Caco-2 (cell line): ENCODE measurements at regions not wholly inside any gene's neighbourhood (a gene's known extent, or its start where the extent isn't known, plus 50 kb on each side); places are given as distances from the start of the nearest gene placed in this dataset.

Source experiments
- BruUV-seq: library from RNA; stranded (reverse); fragments of 400-500 nt; replicated peaks from 2 replicates; lab custom pipeline; 2021; lab: Mats Ljungman, UMichigan
- CTCF ChIA-PET: fragments of 300-600 bp; sonication (Branson Sonifier 250); formaldehyde crosslinking; loops from one replicate; lab custom pipeline; 2022; ENCODE audit warnings: antibody characterized with exemption; lab: Charles Lee
- POLR2A ChIA-PET: fragments of 300-600 bp; sonication (Branson Sonifier 250); formaldehyde crosslinking; loops from one replicate; lab custom pipeline; 2022; ENCODE audit warnings: antibody characterized with exemption; lab: Charles Lee
- DNase-seq, 2 experiments: peaks; one replicate each; pipeline versions ENCODE4 v3.0.0 to v3.0.0-alpha.2; 2020 to 2022
- H3K27me3 ChIP-seq: replicated peaks from 2 replicates; pipeline ENCODE4 v1.6.0; 2011; ENCODE audit warnings: low read length; ENCODE audit not compliant: control insufficient read depth, insufficient read depth
- H3K36me3 ChIP-seq: 2 replicates; pipeline ENCODE4 v1.5.1; 2011; ENCODE audit warnings: low read length; ENCODE audit not compliant: control insufficient read depth, insufficient read depth
- H3K4me1 ChIP-seq: fragments of 250-450 bp; sonication (Bioruptor Pico); 2 replicates; pipeline ENCODE4 v1.5.1; 2020; ENCODE audit warnings: mild to moderate bottlenecking
- H3K4me3 ChIP-seq: 2 replicates; pipeline ENCODE4 v1.5.1; 2011; ENCODE audit warnings: low read depth, mild to moderate bottlenecking, control low read depth, low read length
- H3K9me3 ChIP-seq: fragments of 250-450 bp; sonication (Bioruptor Pico); 2 replicates; pipeline ENCODE4 v1.5.1; 2020; ENCODE audit warnings: mild to moderate bottlenecking, moderate library complexity
- H3K27ac Mint-ChIP-seq: one replicate; pipeline ENCODE4 v1.8.0; 2022; ENCODE audit warnings: mixed read lengths; ENCODE audit not compliant: unreplicated experiment
- H3K27me3 Mint-ChIP-seq: one replicate; pipeline ENCODE4 v1.8.0; 2022; ENCODE audit warnings: mixed read lengths; ENCODE audit not compliant: insufficient read depth, unreplicated experiment
- H3K36me3 Mint-ChIP-seq: one replicate; pipeline ENCODE4 v1.8.0; 2022; ENCODE audit warnings: mild to moderate bottlenecking, mixed read lengths; ENCODE audit not compliant: insufficient read depth, unreplicated experiment
- H3K4me1 Mint-ChIP-seq: one replicate; pipeline ENCODE4 v1.8.0; 2022; ENCODE audit warnings: low read depth, mixed read lengths; ENCODE audit not compliant: unreplicated experiment
- H3K4me3 Mint-ChIP-seq: one replicate; pipeline ENCODE4 v1.8.0; 2022; ENCODE audit warnings: mild to moderate bottlenecking, moderate library complexity, mixed read lengths; ENCODE audit not compliant: unreplicated experiment
- H3K9me3 Mint-ChIP-seq: one replicate; pipeline ENCODE4 v1.8.0; 2022; ENCODE audit warnings: mixed read lengths; ENCODE audit not compliant: unreplicated experiment
- CTCF ChIP-seq, 2 experiments: fragments of 200-600 bp in 1 of 2; IDR thresholded peaks; 1 replicate in 1 of 2; 2 replicates in 1 of 2; pipeline versions ENCODE4 v1.5.1 to v1.8.0; 2011 to 2022; ENCODE audit warnings: antibody characterized with exemption in 1 of 2, control low read depth in 1 of 2, inconsistent platforms in 1 of 2, low read depth in 1 of 2, low read length in 1 of 2, mild to moderate bottlenecking in 1 of 2, moderate library complexity in 1 of 2; ENCODE audit not compliant: insufficient read depth in 1 of 2, severe bottlenecking in 1 of 2, unreplicated experiment in 1 of 2
- intact Hi-C: fragments of 100-400 bp; cut with micrococcal nuclease; formaldehyde crosslinking; loops from one replicate; pipeline ENCODE4 v1.10.0; 2022; ENCODE audit not compliant: unreplicated experiment

- peaks cover 53% of the 10 kb centered on the region for H3K4me1 Mint-ChIP-seq
- Histone ChIP-seq H3K9me3 (no peaks in the 10 kb centered on the region), H3K4me1 (peaks cover 41% of the 10 kb centered on the region), H3K27me3 (no peaks in the 10 kb centered on the region), H3K36me3 (no peaks in the 10 kb centered on the region), H3K4me3 (no peak overlapping the region)
- H3K4me3 Mint-ChIP-seq = no peak overlapping the region
- no peaks in the 10 kb centered on the region for H3K27me3 Mint-ChIP-seq
- BruUV-seq = no TSS peak
- DNase-seq = no peak
- ChIA-PET CTCF (no interaction called here), POLR2A (no interaction called here)
- intact Hi-C loops = no loop called here
- TF ChIP-seq CTCF (IDR thresholded peaks at IDR 0.05; ENCODE audit: insufficient read depth in 1 of 2, low read depth in 1 of 2, low read length in 1 of 2, severe bottlenecking in 1 of 2, unreplicated experiment in 1 of 2) = no peak
- H3K9me3 Mint-ChIP-seq = no peaks in the 10 kb centered on the region
- peaks cover 8% of the 10 kb centered on the region for H3K36me3 Mint-ChIP-seq
- peak overlapping the region; percentile 29 for H3K27ac Mint-ChIP-seq
These were observed 94.3 kb upstream of the PITX1 start for GRCh38 chr5:135128361-135128760.

GRCh38 chr5:135127439-135128240 lies 93.6 kb upstream of the PITX1 start:
- Mint-ChIP-seq H3K9me3 (no peaks in the 10 kb centered on the region), H3K36me3 (peaks cover 8% of the 10 kb centered on the region), H3K27ac (peak overlapping the region; percentile 29), H3K4me3 (no peak overlapping the region), H3K4me1 (peaks cover 46% of the 10 kb centered on the region), H3K27me3 (no peaks in the 10 kb centered on the region)
- Histone ChIP-seq H3K9me3 (no peaks in the 10 kb centered on the region), H3K27me3 (no peaks in the 10 kb centered on the region), H3K36me3 (no peaks in the 10 kb centered on the region), H3K4me3 (no peak overlapping the region), H3K4me1 (peaks cover 33% of the 10 kb centered on the region)
- BruUV-seq = no TSS peak
- CTCF ChIA-PET = no interaction called here
- DNase-seq = peak; percentile 60 to 66
- intact Hi-C loops = no loop called here
- POLR2A ChIA-PET = no interaction called here
- TF ChIP-seq CTCF (IDR thresholded peaks at IDR 0.05; ENCODE audit: insufficient read depth in 1 of 2, low read depth in 1 of 2, low read length in 1 of 2, severe bottlenecking in 1 of 2, unreplicated experiment in 1 of 2) = no peak

GRCh38 chr5:135126688-135127438 lies 92.8 kb upstream of the PITX1 start:
- POLR2A ChIA-PET = no interaction called here
- no peak for TF ChIP-seq CTCF (IDR thresholded peaks at IDR 0.05; ENCODE audit: insufficient read depth in 1 of 2, low read depth in 1 of 2, low read length in 1 of 2, severe bottlenecking in 1 of 2, unreplicated experiment in 1 of 2)
- CTCF ChIA-PET = no interaction called here
- Histone ChIP-seq H3K4me3 (no peak overlapping the region), H3K36me3 (no peaks in the 10 kb centered on the region), H3K4me1 (peaks cover 26% of the 10 kb centered on the region), H3K9me3 (no peaks in the 10 kb centered on the region), H3K27me3 (no peaks in the 10 kb centered on the region)
- H3K36me3 Mint-ChIP-seq = peaks cover 8% of the 10 kb centered on the region
- DNase-seq = no peak
- H3K4me3 Mint-ChIP-seq = no peak overlapping the region
- H3K27me3 Mint-ChIP-seq = no peaks in the 10 kb centered on the region
- H3K27ac Mint-ChIP-seq = peak overlapping the region; percentile 17
- no TSS peak for BruUV-seq
- H3K4me1 Mint-ChIP-seq = peaks cover 38% of the 10 kb centered on the region
- no peaks in the 10 kb centered on the region for H3K9me3 Mint-ChIP-seq
- intact Hi-C loops = no loop called here
